Astrocyte (in vitro differentiated cells and primary cell): ENCODE measurements at regions not wholly inside any gene's neighbourhood (a gene's known extent, or its start where the extent isn't known, plus 50 kb on each side); places are given as distances from the start of the nearest gene placed in this dataset.

Experiments
- EZH2 ChIP-seq: IDR thresholded peaks from 2 replicates; pipeline ENCODE4 v1.6.1; 2012; ENCODE audit warnings: mild to moderate bottlenecking, low read length, inconsistent platforms; ENCODE audit not compliant: insufficient read depth
- TF ChIP-seq, protein P1 (sequence below): IDR thresholded peaks from 2 replicates; pipeline ENCODE4 v1.5.1; 2011; ENCODE audit warnings: low read depth, mild to moderate bottlenecking, inconsistent platforms, low read length, moderate library complexity; ENCODE audit not compliant: insufficient read depth

DNA sequence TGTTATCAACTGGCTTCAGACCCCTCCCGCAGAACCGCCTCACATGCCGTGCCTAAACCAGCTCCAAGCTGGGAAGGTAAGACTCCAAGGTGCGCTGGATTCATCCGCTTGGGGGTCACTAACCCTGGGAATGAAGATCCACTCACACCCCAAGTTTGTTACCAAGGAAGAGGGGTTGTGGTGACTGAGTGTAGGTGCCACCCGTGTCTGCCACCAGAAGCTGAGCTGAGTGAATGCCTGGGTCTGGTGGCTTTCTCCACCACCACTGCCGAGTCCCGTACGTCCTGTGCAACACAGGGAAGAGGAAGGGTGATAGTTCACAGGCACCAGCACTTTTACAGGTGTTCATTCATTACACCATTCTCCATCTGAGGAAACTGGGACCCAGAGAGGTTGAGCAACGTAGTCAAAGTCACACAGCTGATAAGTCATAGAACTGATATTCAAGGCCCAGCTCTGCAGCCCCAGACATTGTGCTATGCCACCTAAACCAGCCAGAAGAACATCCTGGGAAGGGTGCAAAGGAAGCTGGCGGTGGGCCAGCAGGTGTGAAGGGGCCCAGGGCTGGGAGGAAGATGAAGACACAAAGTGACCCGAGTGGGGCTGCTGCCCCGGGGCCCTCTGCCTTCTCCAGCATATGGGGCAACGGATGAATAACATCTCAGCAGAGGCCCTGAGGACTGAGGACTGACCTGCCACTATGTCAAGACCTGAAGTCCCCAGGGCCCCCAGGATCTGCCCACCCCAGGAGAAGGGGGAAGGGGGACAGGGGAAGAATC is 70.9 kb upstream of the PPP1R26 start:
- no peak for TF ChIP-seq EZH2
- TF ChIP-seq, protein P1, sequence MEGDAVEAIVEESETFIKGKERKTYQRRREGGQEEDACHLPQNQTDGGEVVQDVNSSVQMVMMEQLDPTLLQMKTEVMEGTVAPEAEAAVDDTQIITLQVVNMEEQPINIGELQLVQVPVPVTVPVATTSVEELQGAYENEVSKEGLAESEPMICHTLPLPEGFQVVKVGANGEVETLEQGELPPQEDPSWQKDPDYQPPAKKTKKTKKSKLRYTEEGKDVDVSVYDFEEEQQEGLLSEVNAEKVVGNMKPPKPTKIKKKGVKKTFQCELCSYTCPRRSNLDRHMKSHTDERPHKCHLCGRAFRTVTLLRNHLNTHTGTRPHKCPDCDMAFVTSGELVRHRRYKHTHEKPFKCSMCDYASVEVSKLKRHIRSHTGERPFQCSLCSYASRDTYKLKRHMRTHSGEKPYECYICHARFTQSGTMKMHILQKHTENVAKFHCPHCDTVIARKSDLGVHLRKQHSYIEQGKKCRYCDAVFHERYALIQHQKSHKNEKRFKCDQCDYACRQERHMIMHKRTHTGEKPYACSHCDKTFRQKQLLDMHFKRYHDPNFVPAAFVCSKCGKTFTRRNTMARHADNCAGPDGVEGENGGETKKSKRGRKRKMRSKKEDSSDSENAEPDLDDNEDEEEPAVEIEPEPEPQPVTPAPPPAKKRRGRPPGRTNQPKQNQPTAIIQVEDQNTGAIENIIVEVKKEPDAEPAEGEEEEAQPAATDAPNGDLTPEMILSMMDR, result no peak
